Upper lobe of right lung (tissue), 1 donor: ENCODE measurements at regions not wholly inside any gene's neighbourhood (a gene's known extent, or its start where the extent isn't known, plus 50 kb on each side); places are given as distances from the start of the nearest gene placed in this dataset.
"Not testable (repeated sequence)": the region's sequence is repeated elsewhere in the genome, so short reads cannot be mapped to it uniquely, and the experiment has no call there.

ENCODE experiments used
- ATAC-seq: fragments of 200-7000 bp; cut with Tn5 transposase; one replicate; pipeline ENCODE4 v1.9.1; 2020; ENCODE audit warnings: mild to moderate bottlenecking, moderate library complexity
- DNase-seq: peaks from one replicate; pipeline ENCODE4 v3.0.0-alpha.2; 2020
- H3K27ac ChIP-seq: fragments of 200-600 bp; one replicate; pipeline ENCODE4 v1.8.0; 2022
- H3K27me3 ChIP-seq: fragments of 200-600 bp; one replicate; pipeline ENCODE4 v1.8.0; 2022; ENCODE audit warnings: mild to moderate bottlenecking
- H3K36me3 ChIP-seq: fragments of 200-600 bp; one replicate; pipeline ENCODE4 v1.8.0; 2022
- H3K4me1 ChIP-seq: fragments of 200-600 bp; one replicate; pipeline ENCODE4 v1.8.0; 2022
- H3K4me3 ChIP-seq: fragments of 200-600 bp; one replicate; pipeline ENCODE4 v1.8.0; 2022; ENCODE audit warnings: mild to moderate bottlenecking
- H3K9me3 ChIP-seq: fragments of 200-600 bp; one replicate; pipeline ENCODE4 v1.8.0; 2022
- intact Hi-C: fragments of 100-400 bp; cut with DNase I; formaldehyde crosslinking; loops from one replicate; pipeline ENCODE4 v1.11.0; 2022
- TF ChIP-seq, protein P1 (sequence below): fragments of 200-600 bp; IDR thresholded peaks from one replicate; pipeline ENCODE4 v1.8.0; 2022; ENCODE audit warnings: antibody characterized with exemption
- donor health status: DM: no; HTN: yes; CAD: no; lungs with severe emphysema.

DNA sequence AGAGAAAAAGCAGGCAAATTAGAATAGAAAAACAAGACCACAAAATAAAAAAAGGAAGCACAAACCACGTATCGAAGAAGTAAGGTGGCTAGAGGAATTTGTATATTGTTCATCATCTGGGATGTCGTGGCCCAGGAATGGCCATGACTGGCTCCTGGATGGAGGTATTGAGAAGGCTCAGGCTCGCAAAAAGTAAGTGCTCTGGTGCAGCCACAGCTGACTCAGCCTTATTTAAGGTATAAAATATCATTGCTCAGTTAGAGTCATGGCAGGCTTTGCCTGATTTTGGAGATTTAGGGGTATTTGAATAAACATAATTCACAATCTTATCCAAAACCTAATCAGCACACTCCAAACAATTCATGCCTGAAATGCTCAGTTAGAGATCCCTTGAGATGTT lies 78.4 kb upstream of the FANCL start:
- Histone ChIP-seq H3K4me3 (no peak overlapping the region), H3K36me3 (no peaks in the 10 kb centered on the region), H3K4me1 (no peaks in the 10 kb centered on the region), H3K27me3 (no peaks in the 10 kb centered on the region), H3K9me3 (no peaks in the 10 kb centered on the region), H3K27ac (no peak overlapping the region)
- intact Hi-C loops, result no loop called here
- DNase-seq (no peak), ATAC-seq (no peak)
- TF ChIP-seq, protein P1, sequence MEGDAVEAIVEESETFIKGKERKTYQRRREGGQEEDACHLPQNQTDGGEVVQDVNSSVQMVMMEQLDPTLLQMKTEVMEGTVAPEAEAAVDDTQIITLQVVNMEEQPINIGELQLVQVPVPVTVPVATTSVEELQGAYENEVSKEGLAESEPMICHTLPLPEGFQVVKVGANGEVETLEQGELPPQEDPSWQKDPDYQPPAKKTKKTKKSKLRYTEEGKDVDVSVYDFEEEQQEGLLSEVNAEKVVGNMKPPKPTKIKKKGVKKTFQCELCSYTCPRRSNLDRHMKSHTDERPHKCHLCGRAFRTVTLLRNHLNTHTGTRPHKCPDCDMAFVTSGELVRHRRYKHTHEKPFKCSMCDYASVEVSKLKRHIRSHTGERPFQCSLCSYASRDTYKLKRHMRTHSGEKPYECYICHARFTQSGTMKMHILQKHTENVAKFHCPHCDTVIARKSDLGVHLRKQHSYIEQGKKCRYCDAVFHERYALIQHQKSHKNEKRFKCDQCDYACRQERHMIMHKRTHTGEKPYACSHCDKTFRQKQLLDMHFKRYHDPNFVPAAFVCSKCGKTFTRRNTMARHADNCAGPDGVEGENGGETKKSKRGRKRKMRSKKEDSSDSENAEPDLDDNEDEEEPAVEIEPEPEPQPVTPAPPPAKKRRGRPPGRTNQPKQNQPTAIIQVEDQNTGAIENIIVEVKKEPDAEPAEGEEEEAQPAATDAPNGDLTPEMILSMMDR, result no peak

DNA sequence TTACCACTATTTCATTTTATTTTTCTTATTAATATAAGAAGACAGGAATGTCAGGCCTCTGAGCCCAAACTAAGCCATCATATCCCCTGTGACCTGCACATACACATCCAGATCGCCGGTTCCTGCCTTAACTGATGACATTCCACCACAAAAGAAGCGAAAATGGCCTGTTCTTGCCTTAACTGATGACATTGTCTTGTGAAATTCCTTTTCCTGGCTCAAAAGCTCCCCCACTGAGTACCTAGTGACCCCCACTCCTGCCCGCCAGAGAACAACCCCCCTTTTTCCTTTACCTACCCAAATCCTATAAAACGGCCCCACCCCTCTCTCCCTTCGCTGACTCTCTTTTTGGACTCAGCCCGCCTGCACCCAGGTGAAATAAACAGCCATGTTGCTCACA lies 77.8 kb upstream of the FANCL start:
- DNase-seq, H3K9me3 ChIP-seq, H3K36me3 ChIP-seq, H3K27me3 ChIP-seq, H3K4me1 ChIP-seq, intact Hi-C loops, ATAC-seq, H3K27ac ChIP-seq, H3K4me3 ChIP-seq: not testable (repeated sequence)

DNA sequence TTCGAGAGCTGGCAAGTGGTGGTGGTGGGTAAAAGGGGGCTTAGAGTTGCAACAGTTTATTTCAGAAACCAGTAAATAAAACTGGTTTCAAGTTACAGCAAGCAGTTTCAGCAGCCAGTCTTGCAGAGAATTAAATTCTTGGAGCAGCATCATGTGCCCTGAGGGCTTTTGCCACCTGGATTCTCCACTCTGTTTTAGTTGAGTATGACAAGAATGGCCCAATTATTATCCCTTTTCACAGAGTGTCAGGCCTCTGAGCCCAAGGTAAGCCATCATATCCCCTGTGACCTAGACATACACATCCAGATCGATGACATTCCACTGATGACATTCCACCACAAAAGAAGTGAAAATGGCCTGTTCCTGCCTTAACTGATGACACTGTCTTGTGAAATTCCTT lies 72.8 kb upstream of the FANCL start:
- ATAC-seq, result no peak
- intact Hi-C loops, result no loop called here

DNA sequence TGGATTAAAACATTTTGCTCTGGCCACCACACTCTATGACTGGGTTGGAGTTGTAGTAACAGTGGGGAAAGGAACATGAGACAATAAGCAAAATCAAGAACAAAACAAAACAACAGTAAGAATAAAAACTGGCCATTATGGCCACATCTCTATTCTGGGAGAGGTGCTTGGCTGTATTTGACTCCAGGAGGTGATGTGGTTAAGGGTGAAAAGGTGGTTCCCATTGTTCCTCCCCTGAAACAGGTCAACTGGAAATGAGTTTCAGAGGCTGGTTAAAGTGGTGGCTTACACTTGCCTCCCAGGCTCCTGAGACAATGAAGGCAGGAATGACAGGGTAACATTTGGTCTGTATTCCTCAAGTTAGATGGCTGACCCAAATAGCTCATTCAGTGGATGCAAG lies 67.3 kb upstream of the FANCL start:
- Histone ChIP-seq H3K27ac (no peak overlapping the region), H3K4me3 (no peak overlapping the region), H3K4me1 (no peaks in the 10 kb centered on the region), H3K9me3 (no peaks in the 10 kb centered on the region), H3K27me3 (no peaks in the 10 kb centered on the region), H3K36me3 (no peaks in the 10 kb centered on the region)
- ATAC-seq, result no peak
- intact Hi-C loops, result no loop called here
- DNase-seq, result no peak
- TF ChIP-seq, protein P1, result no peak

More for the DNA sequence above, 72.8 kb upstream of the FANCL start:
- no peak for DNase-seq
- Histone ChIP-seq H3K9me3 (no peaks in the 10 kb centered on the region), H3K27ac (no peak overlapping the region), H3K36me3 (no peaks in the 10 kb centered on the region), H3K4me1 (no peaks in the 10 kb centered on the region), H3K4me3 (no peak overlapping the region), H3K27me3 (no peaks in the 10 kb centered on the region)
- TF ChIP-seq, protein P1, result no peak

DNA sequence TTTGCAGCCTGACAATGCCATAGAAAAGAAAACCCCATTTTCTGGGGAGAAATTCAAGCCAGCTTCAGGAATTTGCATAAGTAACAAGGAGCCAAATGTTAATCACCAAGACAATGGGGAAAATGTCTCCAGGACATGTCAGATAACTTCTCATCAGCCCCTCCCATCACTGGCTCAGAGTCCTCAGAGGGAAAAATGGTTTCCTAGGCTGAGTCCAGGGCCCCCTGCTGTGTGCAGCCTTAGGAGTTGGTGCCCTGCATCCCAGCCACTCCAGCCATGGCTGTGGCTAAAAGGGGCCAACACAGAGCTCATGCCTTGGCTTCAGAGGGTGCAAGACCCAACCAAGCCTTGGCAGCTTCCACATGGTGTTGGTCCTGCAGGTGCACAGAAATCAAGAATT lies 63.7 kb upstream of the FANCL start:
- TF ChIP-seq, protein P1, result no peak
- DNase-seq (no peak), ATAC-seq (no peak)
- Histone ChIP-seq H3K9me3 (no peaks in the 10 kb centered on the region), H3K4me1 (no peaks in the 10 kb centered on the region), H3K36me3 (no peaks in the 10 kb centered on the region), H3K27ac (no peak overlapping the region), H3K4me3 (no peak overlapping the region), H3K27me3 (no peaks in the 10 kb centered on the region)
- intact Hi-C loops, result no loop called here

DNA sequence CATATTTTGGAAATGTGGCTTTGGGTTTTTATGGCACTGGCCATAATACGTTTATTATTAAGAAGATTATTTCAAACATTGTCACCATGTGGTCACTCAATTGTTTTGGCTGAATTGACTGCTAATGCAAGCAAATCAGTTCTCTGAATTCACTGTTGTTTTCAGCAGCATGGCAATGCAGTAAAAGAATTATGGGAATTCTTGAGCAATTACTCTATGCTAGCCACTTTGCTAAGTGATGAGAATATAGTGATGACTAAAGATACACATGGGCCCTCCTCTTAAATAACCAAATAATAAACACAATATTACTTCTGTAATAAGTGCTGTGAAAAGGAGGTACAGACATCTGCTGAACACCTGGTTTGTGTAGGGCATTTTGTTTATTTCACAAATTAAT lies 58.0 kb upstream of the FANCL start:
- H3K27me3 ChIP-seq, result peaks cover 3% of the 10 kb centered on the region
- ATAC-seq, result no peak
- H3K4me1 ChIP-seq, result no peaks in the 10 kb centered on the region
- no peaks in the 10 kb centered on the region for H3K9me3 ChIP-seq
- no peak overlapping the region for H3K4me3 ChIP-seq
- no peak overlapping the region for H3K27ac ChIP-seq
- TF ChIP-seq, protein P1, result no peak
- DNase-seq, result no peak
- no peaks in the 10 kb centered on the region for H3K36me3 ChIP-seq
- intact Hi-C loops, result no loop called here
